NT2/D1 (cell line): ENCODE measurements at regions not wholly inside any gene's neighbourhood (a gene's known extent, or its start where the extent isn't known, plus 50 kb on each side); places are given as distances from the start of the nearest gene placed in this dataset.

ENCODE experiments used
- SUZ12 ChIP-seq: IDR thresholded peaks from 2 replicates; pipeline ENCODE4 v1.6.1; 2011; ENCODE audit not compliant: insufficient read length, insufficient read depth; ENCODE audit errors: extremely low read depth
- YY1 ChIP-seq: IDR thresholded peaks from 2 replicates; pipeline ENCODE4 v1.6.1; 2011; ENCODE audit not compliant: insufficient read length, insufficient read depth
- ZNF274 ChIP-seq: IDR thresholded peaks from 2 replicates; pipeline ENCODE4 v1.6.1; 2011; ENCODE audit warnings: mild to moderate bottlenecking, low read depth, low read length

DNA sequence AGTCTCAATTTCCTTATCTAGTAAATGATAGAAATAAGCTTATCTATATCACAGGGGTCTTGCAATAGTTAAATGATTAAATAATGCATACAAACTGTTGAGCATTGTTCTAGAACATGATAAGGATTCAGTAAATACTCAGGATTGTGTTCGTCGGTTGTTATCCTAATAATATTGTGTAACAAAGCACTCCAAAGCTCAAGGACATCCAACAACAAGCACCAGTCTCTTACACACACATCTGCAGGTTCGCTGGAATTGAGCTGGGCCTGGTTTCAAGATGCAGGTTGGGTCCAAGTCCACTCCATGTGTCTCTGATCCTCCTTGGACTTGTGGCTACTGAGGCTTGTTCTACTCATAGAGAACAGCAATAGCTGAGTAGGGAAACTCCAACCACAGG is 74.1 kb upstream of the MC3R start:
- no peak for TF ChIP-seq ZNF274
- no peak for TF ChIP-seq YY1
- no peak for TF ChIP-seq SUZ12
